GM19043 (cell line): ENCODE measurements at regions not wholly inside any gene's neighbourhood (a gene's known extent, or its start where the extent isn't known, plus 50 kb on each side); places are given as distances from the start of the nearest gene placed in this dataset.
"Not testable (repeated sequence)": the region's sequence is repeated elsewhere in the genome, so short reads cannot be mapped to it uniquely, and the experiment has no call there.

Experiments
- ATAC-seq: cut with Tn5 transposase; IDR thresholded peaks from one replicate; pipeline ENCODE4 v1.9.1; 2021; ENCODE audit warnings: low read depth; ENCODE audit not compliant: unreplicated experiment

DNA sequence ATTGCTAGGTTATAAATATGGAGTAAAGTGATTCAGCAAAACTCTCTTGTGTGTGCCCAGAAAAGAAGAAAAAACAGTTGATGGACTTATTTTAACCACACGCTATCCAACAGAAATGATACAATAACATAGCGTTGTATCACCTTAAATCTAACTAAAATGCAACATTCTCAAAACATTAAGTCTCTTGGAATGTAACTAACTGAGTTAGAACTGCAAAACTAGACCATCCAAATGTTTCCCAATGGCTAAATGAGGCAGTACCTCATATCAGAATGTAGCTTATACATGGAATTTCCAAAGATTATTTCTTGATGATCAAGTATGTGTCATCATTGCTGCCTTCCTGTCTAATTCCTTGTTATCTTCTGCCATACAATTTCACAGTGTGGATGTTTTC lies 187.9 kb downstream of the CNTN3 start:
- no peak for ATAC-seq

DNA sequence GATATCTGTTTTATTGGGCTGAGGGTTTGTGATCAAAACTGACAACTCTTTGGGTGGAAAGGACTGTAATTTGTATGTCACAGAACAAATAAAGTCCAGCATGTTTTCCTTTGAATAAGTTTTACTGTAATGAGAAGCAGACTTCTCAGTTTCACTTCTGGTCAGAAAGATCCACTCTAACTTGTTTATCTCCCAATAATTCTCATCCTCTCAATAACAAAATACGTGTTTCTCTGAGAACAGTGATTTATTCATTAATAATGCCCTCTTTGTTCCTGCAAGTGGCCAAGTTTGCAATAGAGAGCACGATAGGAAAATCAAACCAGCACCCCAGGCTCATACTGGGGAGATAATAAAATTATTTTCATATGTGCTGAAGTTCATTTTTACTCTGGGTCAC lies 190.6 kb downstream of the CNTN3 start:
- ATAC-seq: no peak

DNA sequence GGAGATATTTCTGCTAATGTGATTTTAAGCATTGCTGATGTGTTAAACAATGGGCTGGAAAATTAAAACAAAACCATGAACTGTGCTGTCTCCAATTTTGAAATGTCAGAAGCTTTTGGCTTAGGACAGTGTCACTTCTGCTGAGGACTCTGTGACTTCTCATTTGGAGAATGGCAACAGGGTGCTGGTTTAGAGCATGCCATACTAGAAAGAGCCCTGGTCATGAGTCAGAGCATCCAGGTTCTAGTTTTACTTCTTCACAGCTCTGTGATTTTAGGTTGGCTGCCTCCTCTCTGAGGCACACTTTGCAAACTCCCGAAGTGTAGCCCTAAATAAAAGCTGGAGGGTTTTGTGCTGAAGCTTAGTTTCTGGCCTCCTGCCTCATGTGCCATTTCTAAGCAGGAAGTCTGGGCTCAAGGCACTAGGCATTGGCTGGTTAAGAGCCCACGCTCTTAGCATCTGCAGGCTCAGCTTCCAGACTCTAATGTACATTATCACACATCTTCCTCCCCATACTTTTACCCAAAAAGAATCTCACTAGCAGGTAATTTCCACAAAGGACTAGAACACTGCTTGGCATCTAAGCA lies 193.8 kb downstream of the CNTN3 start:
- no peak for ATAC-seq

DNA sequence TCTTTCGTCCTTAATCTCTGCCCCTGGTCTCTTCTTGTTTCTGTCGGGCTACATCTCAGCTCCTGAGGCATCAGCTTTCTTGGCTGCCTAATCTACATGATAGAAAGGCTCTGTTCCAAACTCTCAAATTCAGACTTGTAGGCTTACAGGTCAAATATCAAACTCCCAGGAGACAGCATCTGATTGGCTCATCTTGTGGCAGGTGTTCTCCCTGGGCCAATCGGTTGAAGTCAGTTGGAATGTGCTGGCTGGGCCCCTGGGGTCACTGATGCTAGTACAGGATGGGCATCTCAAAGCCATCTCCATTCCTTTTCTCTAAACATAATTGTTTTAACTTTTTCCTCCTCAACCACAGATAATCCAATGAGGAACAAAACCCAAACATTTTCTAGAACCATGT lies 198.7 kb downstream of the CNTN3 start:
- no peak for ATAC-seq

DNA sequence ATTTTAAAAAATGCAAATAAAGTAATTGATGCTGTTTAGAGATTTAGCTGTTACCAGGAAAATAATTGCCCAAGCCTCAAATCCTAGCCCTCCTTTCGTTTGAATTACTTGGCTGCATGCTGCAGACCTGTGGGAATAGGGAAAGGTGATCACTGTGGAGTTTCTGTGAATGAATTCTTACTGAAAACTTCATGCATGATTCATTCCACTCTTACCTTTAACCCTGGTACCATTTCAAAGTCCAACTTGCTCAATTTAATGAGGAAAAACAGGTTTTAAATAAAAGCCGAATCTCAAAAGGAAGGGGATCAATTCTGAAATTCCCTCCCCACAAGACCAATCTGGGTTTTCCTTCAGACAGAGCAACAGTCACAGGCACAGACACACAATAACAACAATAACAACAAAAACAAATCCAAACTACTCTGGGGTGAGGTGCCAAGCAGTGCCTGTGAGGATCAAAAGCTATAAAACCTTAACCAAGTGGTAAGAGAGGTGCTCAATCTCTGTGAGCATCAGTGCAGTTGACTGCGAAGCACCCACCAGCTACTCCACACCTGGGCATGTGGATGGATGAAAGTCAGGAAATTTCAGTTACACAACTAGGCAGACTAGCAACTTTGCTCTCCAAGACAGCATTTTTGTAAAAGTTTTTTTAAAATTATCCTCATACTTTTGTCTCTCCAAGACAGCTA lies 200.8 kb downstream of the CNTN3 start:
- ATAC-seq: no peak

DNA sequence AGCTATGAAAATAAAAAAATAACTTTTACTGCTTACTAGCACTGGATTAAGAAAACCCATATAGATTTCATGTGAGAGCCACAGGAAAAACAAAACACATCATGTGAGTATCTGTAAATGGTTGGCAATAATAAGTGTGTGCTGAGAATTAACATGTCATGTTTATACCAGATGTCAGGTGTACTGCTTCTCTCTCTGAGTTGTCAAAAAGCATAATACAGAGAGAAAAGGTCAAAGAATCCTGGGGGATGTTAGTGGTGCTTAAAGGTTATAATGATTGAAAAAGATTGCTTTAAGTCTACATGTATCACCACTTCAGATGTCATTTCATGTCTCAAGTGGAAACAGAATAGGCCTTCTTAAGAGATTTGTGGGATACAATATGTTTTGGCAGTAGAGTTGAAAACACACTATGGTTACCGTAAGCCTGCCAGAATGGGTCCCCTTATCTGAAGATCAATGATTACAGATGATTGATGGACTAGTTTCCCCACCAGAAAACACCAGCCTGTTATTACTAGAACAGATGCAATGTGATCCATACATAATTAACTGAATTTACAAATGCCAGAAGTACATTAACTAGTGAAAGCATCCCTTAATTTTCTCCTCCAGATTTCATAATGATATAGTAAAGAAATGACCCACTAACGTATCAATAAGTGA lies 204.1 kb downstream of the CNTN3 start:
- no peak for ATAC-seq

DNA sequence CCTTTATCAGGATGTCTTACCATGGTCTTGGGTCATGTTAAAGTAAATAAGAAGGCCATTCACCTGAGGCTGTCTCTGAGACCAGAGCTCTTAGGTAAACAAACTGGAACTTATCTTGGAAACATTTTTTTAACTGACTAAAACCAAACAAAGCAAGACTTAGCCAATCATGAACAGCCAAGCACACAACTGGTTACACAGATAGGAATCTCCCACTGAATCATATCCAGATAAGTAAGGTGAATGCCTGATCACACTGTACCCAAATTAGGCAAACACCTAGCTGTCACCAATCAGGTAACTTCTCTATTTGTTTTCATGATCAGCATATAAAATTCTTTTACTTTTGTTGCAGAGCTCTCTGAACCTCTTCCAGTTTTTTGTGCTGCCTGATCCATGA lies 205.4 kb downstream of the CNTN3 start:
- no peak for ATAC-seq

DNA sequence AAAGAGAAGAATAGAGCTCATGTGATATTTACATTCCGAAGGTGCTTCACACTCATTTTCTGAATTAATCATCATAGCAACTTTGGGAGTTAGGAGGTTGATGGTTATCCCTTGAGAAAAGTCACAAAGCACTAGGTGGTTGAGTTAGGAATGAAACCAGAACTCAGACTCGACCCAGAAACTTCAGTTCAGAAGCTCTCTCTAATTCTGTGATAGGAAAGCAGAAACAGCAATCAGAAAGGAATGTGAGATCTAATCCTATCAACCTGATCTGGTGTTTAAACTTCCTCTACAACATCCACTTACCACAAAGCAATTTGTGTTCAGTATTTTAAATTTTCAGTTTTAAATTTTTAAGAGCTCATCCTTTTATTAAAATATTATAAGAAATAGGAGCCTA lies 211.2 kb downstream of the CNTN3 start:
- ATAC-seq: no peak

DNA sequence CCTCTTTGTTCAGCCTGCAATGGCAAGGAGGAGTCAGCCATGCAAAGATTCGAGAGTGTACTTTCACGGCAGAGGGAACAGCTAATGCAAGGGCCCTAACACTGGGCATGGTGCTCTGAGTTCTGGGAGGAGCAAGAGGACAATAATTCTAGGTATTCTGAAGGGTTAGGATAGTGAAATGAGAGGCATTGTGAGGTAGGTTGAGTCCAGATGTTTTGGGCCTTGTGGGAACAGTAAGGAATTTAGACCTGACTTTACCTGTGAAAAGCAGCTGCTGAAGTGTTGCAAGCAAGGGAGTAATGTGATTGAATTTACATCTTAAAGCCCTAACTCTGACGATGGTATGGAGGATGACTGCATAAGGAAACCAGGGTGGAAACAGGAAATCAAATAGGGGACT lies 211.6 kb downstream of the CNTN3 start:
- ATAC-seq: no peak

DNA sequence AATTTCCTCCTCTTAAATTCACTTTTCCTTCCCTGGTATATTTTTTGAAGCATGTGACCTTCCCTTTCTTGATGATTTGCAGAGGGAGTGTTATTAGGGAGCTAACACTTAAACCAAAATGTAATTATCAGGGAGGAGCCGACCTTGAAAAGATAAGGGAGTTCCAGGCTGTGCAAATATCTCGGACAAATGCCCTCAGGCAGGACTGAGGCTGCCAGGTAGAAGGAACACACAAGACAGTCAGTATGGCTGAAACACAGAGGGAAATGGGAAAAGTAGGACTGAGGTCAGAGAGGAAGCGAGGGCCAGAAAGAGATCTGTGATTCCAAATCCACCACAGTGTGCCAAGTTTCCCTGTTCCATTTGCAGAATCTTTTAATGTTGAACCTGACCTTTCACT lies 221.0 kb downstream of the CNTN3 start:
- no peak for ATAC-seq

DNA sequence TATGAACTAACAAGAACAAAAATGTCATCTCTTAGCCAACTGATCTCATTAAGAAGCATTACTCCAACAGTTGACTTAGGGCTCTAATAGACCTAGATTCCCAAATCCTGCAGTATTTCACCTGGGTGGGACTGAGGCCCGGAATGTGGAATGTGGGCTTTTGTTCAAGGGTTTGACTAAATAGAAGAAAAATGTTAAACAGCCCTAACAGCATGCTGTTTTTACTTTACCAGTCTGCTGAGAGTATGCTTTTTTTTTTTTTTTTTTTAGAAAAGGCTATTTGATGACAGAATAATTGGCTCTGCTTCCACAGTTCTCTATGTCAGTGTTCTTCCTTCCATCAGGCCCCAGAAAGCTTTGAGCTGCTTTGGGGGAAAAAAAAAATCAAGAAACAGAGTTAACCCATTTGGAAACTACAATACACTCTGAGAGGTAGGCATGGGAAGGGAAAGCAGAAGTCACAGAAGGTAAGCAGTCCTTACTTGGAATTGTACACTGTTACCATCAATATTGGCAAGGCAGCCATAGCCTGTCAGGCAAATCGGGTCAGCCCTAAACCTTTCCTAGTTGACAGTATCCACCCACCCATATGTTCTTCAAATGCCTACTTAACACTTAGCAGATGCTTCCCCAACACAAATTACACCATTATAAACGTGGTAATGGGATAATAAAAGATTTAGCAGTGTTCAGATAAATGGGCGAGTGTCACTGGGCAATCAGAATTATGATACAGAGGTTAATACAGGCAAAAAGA lies 224.2 kb downstream of the CNTN3 start:
- no peak for ATAC-seq

DNA sequence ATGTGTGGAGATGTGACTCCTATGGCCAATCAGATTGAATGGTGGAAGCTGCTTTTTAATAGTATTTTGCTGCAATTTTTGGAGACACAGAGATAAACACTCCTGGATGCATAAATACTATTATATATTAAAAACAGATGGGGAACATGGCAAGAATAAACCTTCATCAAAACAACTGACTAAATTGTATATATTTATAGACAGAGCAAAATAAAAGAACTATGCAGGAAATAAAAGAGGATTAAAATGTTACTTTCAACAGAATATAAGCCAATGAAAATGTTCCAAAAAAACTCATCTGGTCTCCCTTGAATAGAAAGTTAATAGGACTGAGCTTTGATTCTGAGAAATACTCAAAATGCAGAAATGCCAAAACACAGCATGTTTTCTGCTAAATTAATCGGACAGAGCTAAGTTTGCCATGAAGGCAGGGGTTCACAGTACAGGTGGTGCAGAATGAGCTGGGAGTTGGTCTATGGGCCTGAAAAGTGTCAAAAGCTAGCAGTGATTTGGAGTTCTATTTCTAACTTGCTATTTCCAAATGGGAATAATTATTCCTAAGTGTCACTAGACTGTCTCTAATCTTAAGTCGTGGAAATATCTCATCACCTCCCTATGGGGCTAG lies 227.2 kb downstream of the CNTN3 start:
- no peak for ATAC-seq

DNA sequence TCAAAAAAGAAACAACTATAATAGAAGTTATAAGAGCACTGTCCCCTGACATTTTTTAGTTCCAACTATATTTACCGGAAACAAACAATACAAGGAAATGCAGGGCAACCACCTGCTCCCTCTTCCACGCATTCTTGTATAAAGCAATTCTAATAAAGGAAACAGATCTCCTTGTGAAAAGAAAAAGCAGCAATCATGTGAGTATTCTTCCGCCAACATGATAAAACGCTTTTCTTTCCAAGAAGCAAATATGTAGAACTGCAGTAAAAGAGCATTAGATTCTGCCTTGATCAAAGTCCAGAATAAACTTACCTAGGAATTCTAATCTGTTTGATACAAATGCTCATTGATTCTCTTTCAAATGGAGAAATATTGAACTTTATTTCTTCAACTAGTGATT lies 230.3 kb downstream of the CNTN3 start:
- ATAC-seq: no peak

DNA sequence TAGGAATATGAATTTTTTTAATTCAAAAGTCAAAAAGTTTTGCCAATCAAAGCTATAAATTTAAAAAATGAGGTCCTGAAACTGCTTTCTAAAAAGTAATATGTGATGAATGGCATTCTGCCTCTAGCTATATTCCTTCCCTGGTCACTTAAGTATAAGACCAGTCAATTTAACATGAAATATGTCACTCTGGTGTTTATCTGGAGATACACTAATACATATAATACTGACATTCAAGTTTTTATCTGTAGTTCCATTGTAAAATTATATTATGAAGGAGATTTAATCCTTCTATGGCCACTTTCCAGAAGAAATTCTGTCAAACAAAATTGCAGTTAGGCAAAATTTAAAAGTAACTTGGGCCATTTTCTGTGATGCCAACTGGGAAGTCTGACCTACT lies 236.8 kb downstream of the CNTN3 start:
- no peak for ATAC-seq

DNA sequence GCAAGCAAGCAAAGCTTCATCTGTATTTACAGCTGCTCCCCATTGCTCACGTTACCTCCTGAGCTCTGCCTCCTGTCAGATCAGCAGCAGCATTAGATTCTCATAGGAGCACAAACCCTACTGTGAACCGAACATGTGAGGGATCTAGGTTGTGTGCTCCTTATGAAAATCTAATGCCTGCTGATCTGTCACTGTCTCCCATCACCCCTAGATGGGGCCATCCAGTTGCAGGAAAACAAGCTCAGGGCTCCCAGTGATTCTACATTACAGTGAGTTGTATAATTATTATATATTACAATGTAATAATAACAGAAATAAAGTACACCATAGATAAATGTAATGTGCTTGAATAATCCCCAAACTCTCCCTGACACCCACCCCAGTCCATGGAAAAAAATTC lies 238.1 kb downstream of the CNTN3 start:
- ATAC-seq: not testable (repeated sequence)

DNA sequence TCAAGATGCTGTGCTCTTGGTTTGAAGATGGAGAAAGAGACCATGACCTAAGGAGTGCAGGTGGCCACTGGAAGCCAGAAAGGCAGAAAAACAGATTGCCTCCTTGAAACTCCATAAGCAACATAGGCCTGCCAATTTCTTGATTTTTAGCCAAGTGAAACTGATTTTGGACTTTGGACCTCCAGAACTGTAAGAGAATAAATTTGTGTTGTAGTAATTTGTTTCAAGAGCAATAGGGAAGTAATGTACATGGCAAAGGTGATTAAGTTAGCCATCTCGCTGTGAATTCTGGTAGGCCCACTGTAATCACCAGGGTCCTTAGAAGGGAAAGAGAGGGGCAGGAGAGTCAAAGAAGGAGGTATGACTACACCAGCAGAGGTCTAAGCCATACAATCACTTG lies 238.8 kb downstream of the CNTN3 start:
- no peak for ATAC-seq

DNA sequence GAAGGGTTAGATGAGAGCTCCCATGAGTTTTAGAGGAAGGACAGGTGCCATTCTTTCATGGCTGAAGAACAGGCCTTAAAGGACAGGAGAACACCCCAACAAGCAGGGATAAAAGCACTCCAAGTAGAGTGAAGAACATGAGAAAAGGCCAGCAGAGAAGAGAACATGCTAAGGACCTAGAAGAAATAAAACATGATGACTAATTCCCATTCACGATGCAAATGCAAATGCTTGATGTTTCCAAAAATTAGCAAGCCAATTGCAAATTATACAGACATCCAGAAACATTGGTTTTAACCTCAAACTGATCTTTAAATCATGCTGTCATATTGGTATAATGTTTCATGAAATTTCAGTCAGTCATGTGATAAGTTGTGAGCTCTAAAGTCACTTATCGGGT lies 241.7 kb downstream of the CNTN3 start:
- no peak for ATAC-seq

DNA sequence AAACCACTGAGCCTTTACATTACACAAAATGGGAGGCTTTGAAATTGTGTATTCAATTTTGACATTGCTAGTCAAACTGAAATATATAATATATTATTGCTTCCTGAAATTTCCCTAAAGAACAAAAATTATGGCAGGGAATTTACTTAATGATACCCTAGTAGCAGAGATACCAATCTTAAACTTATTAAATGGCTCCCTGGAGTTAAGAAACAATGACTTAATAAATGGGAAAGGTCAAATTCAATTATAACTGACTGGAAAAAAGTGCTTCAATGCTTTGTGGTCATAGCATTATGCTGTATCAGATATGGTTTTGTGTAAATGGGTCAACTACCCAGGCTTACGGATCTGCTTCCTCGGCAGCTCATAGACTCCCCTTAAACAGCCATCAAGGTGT lies 244.1 kb downstream of the CNTN3 start:
- ATAC-seq: no peak

DNA sequence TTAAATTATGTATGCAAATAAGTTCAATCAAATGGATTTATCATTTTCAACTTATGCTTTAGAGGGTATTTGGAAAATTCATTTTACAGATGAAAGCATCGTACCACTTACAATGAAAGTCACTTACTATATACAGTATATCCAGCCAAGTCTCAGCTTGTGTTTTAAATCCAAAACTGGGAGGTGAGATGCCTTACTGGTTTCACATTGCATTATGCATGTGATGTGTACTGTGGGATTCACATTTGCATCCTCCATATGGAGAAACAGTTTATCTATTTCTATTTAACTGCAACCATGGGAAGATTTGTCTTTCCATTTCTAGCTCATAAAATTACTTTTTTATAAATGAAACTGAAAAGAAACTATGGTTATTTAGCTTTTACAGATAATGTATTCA lies 248.1 kb downstream of the CNTN3 start:
- ATAC-seq: no peak

DNA sequence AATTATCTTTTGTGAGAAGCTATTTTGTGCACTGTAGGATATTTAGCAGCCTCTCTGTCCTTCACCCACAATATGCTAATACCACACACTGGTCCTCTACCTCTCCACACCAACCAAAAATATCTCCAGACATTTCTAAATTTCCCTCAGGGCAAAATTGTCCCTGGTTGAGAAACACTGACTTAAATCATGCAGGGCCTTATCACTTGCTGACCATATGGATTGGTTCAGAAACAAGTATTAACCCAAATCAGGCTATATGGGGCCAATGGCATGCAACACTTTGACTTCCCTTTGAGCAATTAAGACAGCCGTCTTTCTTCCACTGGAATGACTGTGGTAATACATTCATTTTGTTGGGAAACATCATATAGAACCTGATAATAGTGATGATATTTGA lies 251.1 kb downstream of the CNTN3 start:
- ATAC-seq: no peak

DNA sequence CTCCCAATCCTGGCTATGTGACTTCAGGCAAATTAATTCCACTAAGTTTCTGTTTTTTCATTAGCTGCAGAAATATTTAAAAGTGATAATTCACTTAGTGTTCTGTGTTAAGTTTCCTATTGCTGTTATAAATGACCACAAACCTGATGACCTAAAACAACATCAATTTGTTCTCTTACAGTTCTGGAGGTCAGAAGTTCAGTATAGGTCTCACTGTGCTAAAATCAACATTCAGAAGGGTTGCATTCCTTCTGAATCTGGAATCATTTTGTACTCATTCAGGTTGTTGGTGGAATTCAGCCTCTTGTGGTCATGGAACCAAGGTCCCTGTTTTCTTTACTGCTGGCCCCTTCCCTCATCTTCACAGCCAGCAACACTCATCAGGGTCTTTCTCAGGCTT lies 254.1 kb downstream of the CNTN3 start:
- ATAC-seq: no peak
